ENCODE measurements at regions not wholly inside any gene's neighbourhood (a gene's known extent, or its start where the extent isn't known, plus 50 kb on each side); places are given as distances from the start of the nearest gene placed in this dataset.

GRCh38 chr12:115208098-115208497 is 524.1 kb upstream of the TBX3 start:
- Histone ChIP-seq H3K9me3 (no peaks in the 10 kb centered on the region), H3K36me3 (no peaks in the 10 kb centered on the region), H3K4me1 (ENCODE audit: control insufficient read depth in 1 of 2, low read depth in 2 of 2) (peaks cover 1 to 24% of the 10 kb centered on the region in 2 donors), H3K27me3 (replicated peaks; ENCODE audit: insufficient read depth) (no peaks in the 10 kb centered on the region), H3K27ac (no peak overlapping the region), H3K4me3 (no peak overlapping the region)
- no peak for ATAC-seq (ENCODE audit: insufficient number of reproducible peaks, low FRiP score, low read depth)
- TF ChIP-seq, protein P1, sequence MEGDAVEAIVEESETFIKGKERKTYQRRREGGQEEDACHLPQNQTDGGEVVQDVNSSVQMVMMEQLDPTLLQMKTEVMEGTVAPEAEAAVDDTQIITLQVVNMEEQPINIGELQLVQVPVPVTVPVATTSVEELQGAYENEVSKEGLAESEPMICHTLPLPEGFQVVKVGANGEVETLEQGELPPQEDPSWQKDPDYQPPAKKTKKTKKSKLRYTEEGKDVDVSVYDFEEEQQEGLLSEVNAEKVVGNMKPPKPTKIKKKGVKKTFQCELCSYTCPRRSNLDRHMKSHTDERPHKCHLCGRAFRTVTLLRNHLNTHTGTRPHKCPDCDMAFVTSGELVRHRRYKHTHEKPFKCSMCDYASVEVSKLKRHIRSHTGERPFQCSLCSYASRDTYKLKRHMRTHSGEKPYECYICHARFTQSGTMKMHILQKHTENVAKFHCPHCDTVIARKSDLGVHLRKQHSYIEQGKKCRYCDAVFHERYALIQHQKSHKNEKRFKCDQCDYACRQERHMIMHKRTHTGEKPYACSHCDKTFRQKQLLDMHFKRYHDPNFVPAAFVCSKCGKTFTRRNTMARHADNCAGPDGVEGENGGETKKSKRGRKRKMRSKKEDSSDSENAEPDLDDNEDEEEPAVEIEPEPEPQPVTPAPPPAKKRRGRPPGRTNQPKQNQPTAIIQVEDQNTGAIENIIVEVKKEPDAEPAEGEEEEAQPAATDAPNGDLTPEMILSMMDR (IDR thresholded peaks at IDR 0.05), result no peak
- no peak for DNase-seq (ENCODE audit: low spot score)

DNA sequence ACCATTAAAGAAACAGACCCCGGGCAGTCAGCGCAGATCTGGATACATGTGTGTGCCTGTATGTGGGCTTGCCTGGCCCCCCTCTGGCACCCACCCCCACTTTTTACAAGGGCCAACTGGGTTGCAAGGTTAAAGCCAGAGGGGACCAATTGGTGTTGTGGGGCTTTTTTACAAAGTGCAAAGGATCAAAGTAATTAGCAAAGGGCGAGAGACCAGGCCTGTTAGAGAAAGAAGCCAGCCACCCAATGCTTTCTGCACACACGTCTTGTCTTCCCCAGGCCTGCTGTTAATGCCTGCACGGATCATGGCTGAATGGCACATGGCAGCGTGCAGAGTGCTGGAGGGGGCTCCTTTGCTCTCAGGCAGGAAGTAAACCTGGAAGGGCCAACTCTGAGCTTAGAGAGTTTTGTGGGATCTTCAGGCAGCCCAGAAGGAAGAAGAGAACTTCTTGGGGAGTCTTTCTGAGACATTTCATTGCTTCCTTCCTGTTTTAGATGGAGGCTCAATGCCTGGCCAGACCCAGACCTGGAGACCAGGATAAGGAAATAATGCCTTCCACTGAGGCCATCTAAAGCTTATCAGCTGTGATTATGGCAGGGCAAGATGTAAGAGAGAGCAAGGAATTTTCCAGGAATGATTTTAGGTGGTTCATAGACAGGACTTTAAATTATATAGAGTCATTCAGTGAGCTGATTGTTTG is 523.4 kb upstream of the TBX3 start:
- ATAC-seq (ENCODE audit: insufficient number of reproducible peaks, low FRiP score, low read depth), result no peak
- no peak overlapping the region for H3K4me3 ChIP-seq
- DNase-seq (ENCODE audit: low spot score), result no peak
- no peaks in the 10 kb centered on the region for H3K36me3 ChIP-seq
- H3K27me3 ChIP-seq (replicated peaks; ENCODE audit: insufficient read depth), result no peaks in the 10 kb centered on the region
- TF ChIP-seq, protein P1 (IDR thresholded peaks at IDR 0.05), result no peak
- no peaks in the 10 kb centered on the region for H3K9me3 ChIP-seq
- H3K4me1 ChIP-seq (ENCODE audit: control insufficient read depth in 1 of 2, low read depth in 2 of 2), result peaks cover 0 to 17% of the 10 kb centered on the region in 2 donors
- no peak overlapping the region for H3K27ac ChIP-seq

- Histone ChIP-seq H3K9me3 (no peaks in the 10 kb centered on the region), H3K27ac (no peak overlapping the region), H3K4me3 (no peak overlapping the region), H3K27me3 (replicated peaks; ENCODE audit: insufficient read depth) (no peaks in the 10 kb centered on the region), H3K36me3 (no peaks in the 10 kb centered on the region), H3K4me1 (ENCODE audit: control insufficient read depth in 1 of 2, low read depth in 2 of 2) (peaks cover 0 to 12% of the 10 kb centered on the region in 2 donors)
- TF ChIP-seq, protein P1 (IDR thresholded peaks at IDR 0.05), result no peak
- ATAC-seq (ENCODE audit: insufficient number of reproducible peaks, low FRiP score, low read depth) (no peak), DNase-seq (ENCODE audit: low spot score) (no peak)
Observed at GRCh38 chr12:115206801-115207200, 522.8 kb upstream of the TBX3 start.

GRCh38 chr12:115205755-115206308 is 521.9 kb upstream of the TBX3 start:
- Histone ChIP-seq H3K27me3 (replicated peaks; ENCODE audit: insufficient read depth) (no peaks in the 10 kb centered on the region), H3K4me1 (ENCODE audit: control insufficient read depth in 1 of 2, low read depth in 2 of 2) (peaks cover 0 to 2% of the 10 kb centered on the region in 2 donors), H3K27ac (no peak overlapping the region), H3K9me3 (no peaks in the 10 kb centered on the region), H3K4me3 (no peak overlapping the region), H3K36me3 (no peaks in the 10 kb centered on the region)
- TF ChIP-seq, protein P1 (IDR thresholded peaks at IDR 0.05), result no peak
- ATAC-seq (ENCODE audit: insufficient number of reproducible peaks, low FRiP score, low read depth) (no peak), DNase-seq (ENCODE audit: low spot score) (no peak)

- H3K27me3 ChIP-seq (replicated peaks; ENCODE audit: insufficient read depth), result no peaks in the 10 kb centered on the region
- no peaks in the 10 kb centered on the region for H3K4me1 ChIP-seq (ENCODE audit: control insufficient read depth in 1 of 2, low read depth in 2 of 2)
- H3K4me3 ChIP-seq, result no peak overlapping the region
- DNase-seq (ENCODE audit: low spot score) (no peak), ATAC-seq (ENCODE audit: insufficient number of reproducible peaks, low FRiP score, low read depth) (no peak)
- no peaks in the 10 kb centered on the region for H3K36me3 ChIP-seq
- H3K9me3 ChIP-seq, result no peaks in the 10 kb centered on the region
- TF ChIP-seq, protein P1 (IDR thresholded peaks at IDR 0.05), result no peak
- H3K27ac ChIP-seq, result no peak overlapping the region
Observed at GRCh38 chr12:115204957-115205754, 521.2 kb upstream of the TBX3 start.

Data from thoracic aorta (tissue), 2 donors.